IMR-90 (cell line): ENCODE measurements at regions not wholly inside any gene's neighbourhood (a gene's known extent, or its start where the extent isn't known, plus 50 kb on each side); places are given as distances from the start of the nearest gene placed in this dataset.

ENCODE experiments used
- ATAC-seq: fragments of 200-7000 bp; cut with Tn5 transposase; 2 replicates; pipeline ENCODE4 v1.9.1; 2020; ENCODE audit warnings: low read depth, mild to moderate bottlenecking, moderate library complexity
- BruUV-seq: library from RNA; stranded (reverse); fragments of 400-500 nt; replicated peaks from 2 replicates; lab custom pipeline; 2021; lab: Mats Ljungman, UMichigan
- CTCF ChIA-PET: fragments of 300-600 bp; formaldehyde crosslinking; extraction: SDS; loops from one replicate; lab custom pipeline; 2021; ENCODE audit warnings: antibody characterized with exemption; lab: Yijun Ruan, JAX
- POLR2A ChIA-PET: fragments of 300-600 bp; sonication (Branson Sonifier 250); formaldehyde crosslinking; loops from one replicate; lab custom pipeline; 2022; ENCODE audit warnings: antibody characterized with exemption; ENCODE audit not compliant: unreplicated experiment; lab: Charles Lee
- DNase-seq: peaks from one replicate; pipeline ENCODE4 v3.0.0; 2013
- H2AFZ ChIP-seq: replicated peaks from 2 replicates; pipeline ENCODE3; 2013; ENCODE audit warnings: low read length, mild to moderate bottlenecking; ENCODE audit not compliant: poor library complexity
- H2AK5ac ChIP-seq: 2 replicates; pipeline ENCODE4 v1.6.1; 2013; ENCODE audit warnings: low read depth, low read length, inconsistent platforms
- H2AK9ac ChIP-seq: replicated peaks from 2 replicates; pipeline ENCODE3; 2013; ENCODE audit warnings: mild to moderate bottlenecking, low read depth, low read length, moderate library complexity; ENCODE audit not compliant: poor library complexity
- H2BK120ac ChIP-seq: 2 replicates; pipeline ENCODE4 v1.6.1; 2013; ENCODE audit warnings: low read depth, low read length, inconsistent platforms
- H2BK15ac ChIP-seq: 3 replicates; pipeline ENCODE4 v1.6.1; 2013; ENCODE audit warnings: low read depth, low read length, inconsistent platforms
- H2BK20ac ChIP-seq: 2 replicates; pipeline ENCODE4 v1.6.1; 2013; ENCODE audit warnings: low read depth, mild to moderate bottlenecking, inconsistent platforms, low read length, moderate library complexity
- H2BK5ac ChIP-seq: 2 replicates; pipeline ENCODE4 v1.6.1; 2013; ENCODE audit warnings: mild to moderate bottlenecking, low read depth, low read length, inconsistent platforms; ENCODE audit not compliant: poor library complexity, severe bottlenecking
- H3K14ac ChIP-seq: replicated peaks from 2 replicates; pipeline ENCODE4 v1.6.1; 2013; ENCODE audit warnings: low read depth, low read length, inconsistent platforms
- H3K18ac ChIP-seq: 2 replicates; pipeline ENCODE4 v1.6.1; 2013; ENCODE audit warnings: low read depth, low read length, control low read depth
- H3K23ac ChIP-seq: 2 replicates; pipeline ENCODE4 v1.6.1; 2013; ENCODE audit warnings: low read depth, low read length, inconsistent platforms
- H3K27ac ChIP-seq: 2 replicates; pipeline ENCODE4 v1.5.1; 2013; ENCODE audit warnings: mild to moderate bottlenecking, control low read depth, low read length; ENCODE audit not compliant: insufficient read depth
- H3K27me3 ChIP-seq: 2 replicates; pipeline ENCODE4 v1.6.1; 2013; ENCODE audit warnings: low read length; ENCODE audit not compliant: control insufficient read depth, insufficient read depth
- H3K36me3 ChIP-seq: 2 replicates; pipeline ENCODE4 v1.6.1; 2013; ENCODE audit warnings: low read length, mixed read lengths; ENCODE audit not compliant: control insufficient read depth, insufficient read depth
- H3K4ac ChIP-seq: 2 replicates; pipeline ENCODE4 v1.6.1; 2013; ENCODE audit warnings: low read depth, low read length, inconsistent platforms
- H3K4me1 ChIP-seq: 2 replicates; pipeline ENCODE4 v1.6.1; 2013; ENCODE audit warnings: low read length, mixed read lengths; ENCODE audit not compliant: control insufficient read depth, insufficient read depth
- H3K4me2 ChIP-seq: 2 replicates; pipeline ENCODE4 v1.6.1; 2013; ENCODE audit warnings: low read depth, mild to moderate bottlenecking, control low read depth, low read length, moderate library complexity
- H3K4me3 ChIP-seq: 2 replicates; pipeline ENCODE4 v1.5.1; 2013; ENCODE audit warnings: low read depth, mild to moderate bottlenecking, control low read depth, low read length, moderate library complexity; ENCODE audit not compliant: insufficient read depth
- H3K56ac ChIP-seq: 2 replicates; pipeline ENCODE4 v1.6.1; 2013; ENCODE audit warnings: low read length, inconsistent platforms; ENCODE audit not compliant: insufficient read depth; ENCODE audit errors: extremely low read depth
- H3K79me1 ChIP-seq, 2 experiments: 2 replicates each; pipeline ENCODE4 v1.6.1; 2013; ENCODE audit warnings: low read length in 2 of 2, inconsistent platforms in 1 of 2, low read depth in 1 of 2
- H3K9ac ChIP-seq: 2 replicates; pipeline ENCODE4 v1.6.1; 2013; ENCODE audit warnings: low read depth, low read length, control low read depth
- H3K9me1 ChIP-seq: 2 replicates; pipeline ENCODE4 v1.6.1; 2013; ENCODE audit warnings: low read length, inconsistent platforms; ENCODE audit not compliant: insufficient read depth
- H3K9me3 ChIP-seq: 2 replicates; pipeline ENCODE4 v1.6.1; 2013; ENCODE audit warnings: low read length; ENCODE audit not compliant: control insufficient read depth, insufficient read depth
- H4K20me1 ChIP-seq: 2 replicates; pipeline ENCODE4 v1.6.1; 2013; ENCODE audit warnings: low read length, inconsistent platforms; ENCODE audit not compliant: insufficient read depth
- H4K5ac ChIP-seq: 2 replicates; pipeline ENCODE4 v1.6.1; 2013; ENCODE audit warnings: mild to moderate bottlenecking, low read depth, low read length, control low read depth
- H4K8ac ChIP-seq, 2 experiments: 2 replicates each; pipeline ENCODE4 v1.6.1; 2013; ENCODE audit warnings: low read depth in 2 of 2, low read length in 2 of 2, control low read depth in 1 of 2, inconsistent platforms in 1 of 2
- H4K91ac ChIP-seq: 2 replicates; pipeline ENCODE4 v1.6.1; 2013; ENCODE audit warnings: low read depth, low read length, inconsistent platforms; ENCODE audit not compliant: insufficient read depth
- BHLHE40 ChIP-seq: fragments of 150-350 bp; IDR thresholded peaks from 2 replicates; pipeline ENCODE4 v1.6.1; 2016; ENCODE audit warnings: mild to moderate bottlenecking, low read depth, low read length
- CEBPB ChIP-seq: IDR thresholded peaks from 2 replicates; pipeline ENCODE4 v1.6.1; 2012; ENCODE audit warnings: low read depth, low read length, improper control_type of control experiment
- CHD1 ChIP-seq: IDR thresholded peaks from 2 replicates; pipeline ENCODE4 v1.6.1; 2012; ENCODE audit warnings: low read depth, low read length, improper control_type of control experiment
- FOS ChIP-seq: fragments of 150-350 bp; IDR thresholded peaks from 2 replicates; pipeline ENCODE4 v1.6.1; 2016; ENCODE audit warnings: low read depth, low read length
- MAZ ChIP-seq: IDR thresholded peaks from 2 replicates; pipeline ENCODE4 v1.6.1; 2012; ENCODE audit warnings: low read depth, mild to moderate bottlenecking, low read length, improper control_type of control experiment, moderate library complexity, borderline replicate concordance
- MXI1 ChIP-seq: IDR thresholded peaks from 2 replicates; pipeline ENCODE4 v1.6.1; 2012; ENCODE audit warnings: low read depth, mild to moderate bottlenecking, low read length, moderate library complexity, borderline replicate concordance
- NFE2L2 ChIP-seq: fragments of 150-350 bp; IDR thresholded peaks from 2 replicates; pipeline ENCODE4 v1.6.1; 2016; ENCODE audit warnings: low read depth, mild to moderate bottlenecking, low read length
- POLR2A ChIP-seq: IDR thresholded peaks from 2 replicates; pipeline ENCODE4 v1.6.1; 2012; ENCODE audit warnings: mild to moderate bottlenecking, low read depth, low read length
- RAD21 ChIP-seq: IDR thresholded peaks from 2 replicates; pipeline ENCODE4 v1.6.1; 2012; ENCODE audit warnings: low read length, improper control_type of control experiment
- RCOR1 ChIP-seq: IDR thresholded peaks from 2 replicates; pipeline ENCODE4 v1.6.1; 2012; ENCODE audit warnings: mild to moderate bottlenecking, low read length, improper control_type of control experiment; ENCODE audit not compliant: insufficient replicate concordance
- RFX5 ChIP-seq: IDR thresholded peaks from 2 replicates; pipeline ENCODE4 v1.8.0; 2012; ENCODE audit warnings: low read depth, mild to moderate bottlenecking, low read length, moderate library complexity
- SMC3 ChIP-seq: fragments of 150-350 bp; IDR thresholded peaks from 2 replicates; pipeline ENCODE4 v1.6.1; 2016; ENCODE audit warnings: low read depth, mild to moderate bottlenecking, antibody characterized with exemption, low read length, moderate library complexity
- WGBS, 2 experiments: methylation state at CpG; one replicate each; pipeline versions ENCODE4 v1.1.5 to v1.1.7; 2013; ENCODE audit warnings: missing lambda C conversion rate in 2 of 2; ENCODE audit not compliant: insufficient read length in 1 of 2; ENCODE audit errors: extremely low coverage in 2 of 2; 5-methylcytosine and 5-hydroxymethylcytosine counted together
- dilution Hi-C: fragments of 300-500 bp; cut with HindIII; formaldehyde crosslinking; loops from one replicate; pipeline ENCODE4 v1.14.3; 2018; ENCODE audit warnings: low sequenced_read_pairs; ENCODE audit not compliant: unreplicated experiment
- in situ Hi-C: fragments of 300-500 bp; cut with MboI; formaldehyde crosslinking; loops from 3 replicates; pipeline ENCODE4 v1.14.3; 2019; ENCODE audit warnings: low sequenced_read_pairs, inconsistent platforms, mixed read lengths
- intact Hi-C: fragments of 100-400 bp; cut with micrococcal nuclease; formaldehyde crosslinking; loops from 2 replicates; pipeline ENCODE4 v1.10.0; 2022
- TF ChIP-seq, protein P1 (sequence below): fragments of 150-350 bp; IDR thresholded peaks from 2 replicates; pipeline ENCODE4 v1.6.1; 2016; ENCODE audit warnings: low read depth, mild to moderate bottlenecking, low read length, moderate library complexity, borderline replicate concordance
- TF ChIP-seq, protein P2 (sequence below): conservative IDR thresholded peaks from 2 replicates; pipeline ENCODE4 v1.5.1; 2012; ENCODE audit warnings: mild to moderate bottlenecking, low read depth, low read length, improper control_type of control experiment
- TF ChIP-seq, protein P3 (sequence below): fragments of 150-350 bp; IDR thresholded peaks from 2 replicates; pipeline ENCODE4 v1.6.1; 2017; ENCODE audit warnings: mild to moderate bottlenecking, antibody characterized with exemption, low read length, low read depth

- Histone ChIP-seq H3K18ac (peak overlapping the region; percentile 75), H4K91ac (peak overlapping the region; percentile 99), H2AK9ac (peak overlapping the region; percentile 82), H3K56ac (peak overlapping the region; percentile 91), H3K79me1 (no peaks in the 10 kb centered on the region), H3K4me1 (peaks cover 13% of the 10 kb centered on the region), H3K9me3 (no peaks in the 10 kb centered on the region), H3K36me3 (no peaks in the 10 kb centered on the region), H3K9me1 (peaks cover 21% of the 10 kb centered on the region), H4K8ac (peak overlapping the region; percentile 82 to 94), H3K9ac (peak overlapping the region; percentile 39), H2AK5ac (peak overlapping the region; percentile 83), H4K20me1 (no peaks in the 10 kb centered on the region), H4K5ac (peak overlapping the region; percentile 77), H2BK5ac (peak overlapping the region; percentile 92), H3K27me3 (no peaks in the 10 kb centered on the region), H3K23ac (peak overlapping the region; percentile 81), H3K27ac (peak overlapping the region; percentile 83), H2BK120ac (peak overlapping the region; percentile 98), H3K14ac (peak overlapping the region; percentile 92), H2AFZ (peak overlapping the region; percentile 86), H3K4me2 (peak overlapping the region; percentile 49), H2BK20ac (peak overlapping the region; percentile 94), H3K4ac (peak overlapping the region; percentile 95), H3K4me3 (no peak overlapping the region), H2BK15ac (peak overlapping the region; percentile 87; the same call in 2 of the 3 replicates)
- BruUV-seq: TSS peak; percentile 90
- ATAC-seq (peak; percentile 22), DNase-seq (peak; percentile 24)
- intact Hi-C loops (loop anchor here (5.0 to 10.0 kb wide), 3 partner anchors 223 to 583 kb away; partner anchors contain the start of gene ECI2), dilution Hi-C loops (no loop called here), in situ Hi-C loops (no loop called here)
- POLR2A ChIA-PET: interaction anchor here (0.6 kb wide), 1 partner anchor 40 kb away, joined by 3 read pairs; no protein-coding TSS in a partner anchor
- WGBS, 2 experiments: 21% methylated on average over 4 of the region's 7 CpGs; no CpG with 5 or more reads in 1 of the 2 experiments
- CTCF ChIA-PET: interaction anchor here (0.6 to 1.4 kb wide), 2 partner anchors 9 to 42 kb away, joined by 3 to 5 read pairs; no protein-coding TSS in a partner anchor
- TF ChIP-seq NFE2L2: no peak
- TF ChIP-seq FOS: no peak
- TF ChIP-seq BHLHE40: no peak
- TF ChIP-seq, protein P1, sequence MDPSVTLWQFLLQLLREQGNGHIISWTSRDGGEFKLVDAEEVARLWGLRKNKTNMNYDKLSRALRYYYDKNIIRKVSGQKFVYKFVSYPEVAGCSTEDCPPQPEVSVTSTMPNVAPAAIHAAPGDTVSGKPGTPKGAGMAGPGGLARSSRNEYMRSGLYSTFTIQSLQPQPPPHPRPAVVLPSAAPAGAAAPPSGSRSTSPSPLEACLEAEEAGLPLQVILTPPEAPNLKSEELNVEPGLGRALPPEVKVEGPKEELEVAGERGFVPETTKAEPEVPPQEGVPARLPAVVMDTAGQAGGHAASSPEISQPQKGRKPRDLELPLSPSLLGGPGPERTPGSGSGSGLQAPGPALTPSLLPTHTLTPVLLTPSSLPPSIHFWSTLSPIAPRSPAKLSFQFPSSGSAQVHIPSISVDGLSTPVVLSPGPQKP: no peak
- TF ChIP-seq CHD1: no peak
- no peak for TF ChIP-seq RFX5
- TF ChIP-seq, protein P2, sequence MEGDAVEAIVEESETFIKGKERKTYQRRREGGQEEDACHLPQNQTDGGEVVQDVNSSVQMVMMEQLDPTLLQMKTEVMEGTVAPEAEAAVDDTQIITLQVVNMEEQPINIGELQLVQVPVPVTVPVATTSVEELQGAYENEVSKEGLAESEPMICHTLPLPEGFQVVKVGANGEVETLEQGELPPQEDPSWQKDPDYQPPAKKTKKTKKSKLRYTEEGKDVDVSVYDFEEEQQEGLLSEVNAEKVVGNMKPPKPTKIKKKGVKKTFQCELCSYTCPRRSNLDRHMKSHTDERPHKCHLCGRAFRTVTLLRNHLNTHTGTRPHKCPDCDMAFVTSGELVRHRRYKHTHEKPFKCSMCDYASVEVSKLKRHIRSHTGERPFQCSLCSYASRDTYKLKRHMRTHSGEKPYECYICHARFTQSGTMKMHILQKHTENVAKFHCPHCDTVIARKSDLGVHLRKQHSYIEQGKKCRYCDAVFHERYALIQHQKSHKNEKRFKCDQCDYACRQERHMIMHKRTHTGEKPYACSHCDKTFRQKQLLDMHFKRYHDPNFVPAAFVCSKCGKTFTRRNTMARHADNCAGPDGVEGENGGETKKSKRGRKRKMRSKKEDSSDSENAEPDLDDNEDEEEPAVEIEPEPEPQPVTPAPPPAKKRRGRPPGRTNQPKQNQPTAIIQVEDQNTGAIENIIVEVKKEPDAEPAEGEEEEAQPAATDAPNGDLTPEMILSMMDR: no peak
- no peak for TF ChIP-seq RAD21
- TF ChIP-seq MAZ: no peak
- TF ChIP-seq MXI1: no peak
- TF ChIP-seq POLR2A: peak; percentile 66
- no peak for TF ChIP-seq SMC3
- no peak for TF ChIP-seq RCOR1
- TF ChIP-seq CEBPB: peak; percentile 44
- TF ChIP-seq, protein P3, sequence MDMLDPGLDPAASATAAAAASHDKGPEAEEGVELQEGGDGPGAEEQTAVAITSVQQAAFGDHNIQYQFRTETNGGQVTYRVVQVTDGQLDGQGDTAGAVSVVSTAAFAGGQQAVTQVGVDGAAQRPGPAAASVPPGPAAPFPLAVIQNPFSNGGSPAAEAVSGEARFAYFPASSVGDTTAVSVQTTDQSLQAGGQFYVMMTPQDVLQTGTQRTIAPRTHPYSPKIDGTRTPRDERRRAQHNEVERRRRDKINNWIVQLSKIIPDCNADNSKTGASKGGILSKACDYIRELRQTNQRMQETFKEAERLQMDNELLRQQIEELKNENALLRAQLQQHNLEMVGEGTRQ: no peak
Observed at GRCh38 chr6:4359108-4359730, 223.8 kb upstream of the ECI2 start.
